ENCODE measurements at regions not wholly inside any gene's neighbourhood (a gene's known extent, or its start where the extent isn't known, plus 50 kb on each side); places are given as distances from the start of the nearest gene placed in this dataset.
A peak's percentile ranks its signal among the peaks of the same experiment; 100 is the strongest.
"Not testable (repeated sequence)": the region's sequence is repeated elsewhere in the genome, so short reads cannot be mapped to it uniquely, and the experiment has no call there.

DNA sequence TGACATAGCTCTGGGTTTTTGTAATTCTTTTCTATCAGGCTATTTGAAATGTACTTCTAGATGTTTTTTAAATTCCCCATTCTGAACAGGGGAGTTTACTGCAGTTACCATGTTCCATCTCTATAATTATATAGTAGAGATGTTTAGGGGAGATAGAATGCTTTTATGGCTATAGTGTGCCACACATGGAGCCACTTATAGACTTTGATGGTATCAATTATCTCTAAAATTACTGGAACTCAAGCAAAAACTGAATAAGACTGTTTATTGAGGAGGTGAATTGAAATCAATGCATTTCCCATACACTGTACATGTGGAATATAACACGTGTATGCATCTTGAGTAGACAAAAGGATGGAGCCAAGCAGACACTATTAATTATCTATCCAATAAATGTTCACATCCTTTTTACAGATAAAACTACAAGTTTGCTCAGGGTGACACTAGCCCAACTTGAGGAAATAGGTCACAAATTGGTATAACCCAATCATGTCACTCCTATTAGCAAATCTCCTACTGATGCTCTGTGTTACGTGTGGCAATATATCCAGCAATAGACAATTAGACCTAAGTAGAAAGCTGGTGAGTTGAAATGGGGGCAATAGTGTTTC lies 1882.6 kb downstream of the PCDH9 start:
- no peak for DNase-seq

DNA sequence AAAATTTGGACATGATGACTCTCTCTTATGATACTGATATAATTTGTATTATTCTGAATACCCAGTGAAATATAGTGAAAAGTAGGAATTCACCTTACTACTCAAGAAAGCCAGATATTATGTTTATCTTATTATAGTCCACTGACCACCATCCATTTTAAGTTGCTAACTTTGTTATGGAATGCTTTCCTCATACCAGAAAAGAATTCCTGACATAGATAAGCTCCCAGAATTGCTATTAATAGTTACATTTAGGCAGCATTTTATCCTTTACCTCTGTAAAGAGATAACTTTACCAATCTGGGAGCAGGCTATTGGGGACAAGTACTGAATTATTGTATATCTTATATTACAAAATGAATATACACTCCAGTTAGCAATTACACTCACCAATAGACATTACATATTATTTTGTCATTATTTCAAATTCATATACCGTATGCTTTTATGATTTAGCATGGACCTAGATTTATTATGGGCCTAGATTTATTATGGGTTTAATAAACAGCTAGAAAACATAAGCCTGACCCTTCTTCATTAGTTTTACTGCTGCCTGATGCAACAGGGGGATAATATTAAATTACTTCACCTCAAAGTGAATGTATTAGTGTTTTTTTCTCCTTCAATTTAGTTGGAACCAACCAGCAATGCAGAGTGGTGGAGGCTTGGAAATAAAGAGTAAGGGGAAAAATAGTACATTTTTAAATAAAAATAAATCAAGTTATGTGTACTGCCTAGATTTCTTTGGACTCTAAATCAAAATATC lies 1886.1 kb downstream of the PCDH9 start:
- no peak for DNase-seq

DNA sequence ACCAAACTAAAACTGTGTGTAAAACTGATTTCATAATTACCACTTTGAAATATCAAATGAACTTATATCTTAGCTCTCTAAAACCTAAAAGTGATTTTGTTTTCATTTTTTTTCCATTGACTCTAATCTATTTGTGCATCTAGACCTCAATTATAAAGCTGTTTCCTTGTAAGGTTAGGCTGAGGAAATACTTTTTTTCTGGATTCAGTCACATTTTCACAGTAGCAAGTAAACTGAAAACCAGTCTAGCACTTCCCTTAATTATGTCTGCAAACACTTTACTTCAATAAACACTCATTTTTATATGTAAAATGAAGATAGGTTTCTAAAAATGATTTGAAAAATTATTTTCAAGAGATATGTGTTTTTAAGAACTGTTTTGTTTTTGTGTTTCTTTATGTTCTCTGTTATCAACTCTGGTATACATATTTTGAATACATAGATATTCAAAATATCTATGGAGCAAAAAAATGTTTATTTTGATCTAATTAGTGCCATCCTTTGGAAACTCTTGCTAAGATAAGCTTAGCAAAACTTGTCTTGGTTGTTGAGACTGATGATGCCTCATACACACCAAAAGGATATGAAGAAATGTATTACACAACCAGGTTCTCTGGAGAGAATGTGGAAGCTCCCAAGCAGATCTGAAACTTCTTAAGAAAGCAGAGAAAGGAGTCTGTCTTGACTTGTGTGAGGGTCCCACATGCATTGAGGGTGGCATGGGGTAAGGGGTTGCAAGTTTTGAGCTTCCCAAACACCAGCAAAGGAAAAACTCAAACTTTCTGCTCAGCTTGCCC lies 1887.4 kb downstream of the PCDH9 start:
- no peak for DNase-seq

DNA sequence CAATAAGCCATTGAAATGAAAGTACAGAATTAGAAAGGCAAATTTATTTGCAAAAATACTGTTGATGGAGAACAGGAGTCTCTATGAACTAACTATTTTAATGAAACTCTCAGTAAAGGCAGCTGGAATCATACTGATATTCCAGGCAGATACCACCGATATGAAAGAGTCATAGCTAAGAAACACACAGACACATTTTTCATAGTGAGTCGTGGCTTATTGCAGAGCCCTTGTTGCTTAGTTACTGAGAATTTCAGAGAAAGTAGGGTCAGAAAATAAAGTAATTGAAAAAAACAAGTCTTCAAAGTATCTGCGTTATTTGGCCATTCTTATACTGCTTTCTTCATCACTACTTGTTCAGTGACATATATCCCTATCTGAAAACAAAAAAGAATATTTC lies 1890.9 kb downstream of the PCDH9 start:
- no peak for DNase-seq

DNA sequence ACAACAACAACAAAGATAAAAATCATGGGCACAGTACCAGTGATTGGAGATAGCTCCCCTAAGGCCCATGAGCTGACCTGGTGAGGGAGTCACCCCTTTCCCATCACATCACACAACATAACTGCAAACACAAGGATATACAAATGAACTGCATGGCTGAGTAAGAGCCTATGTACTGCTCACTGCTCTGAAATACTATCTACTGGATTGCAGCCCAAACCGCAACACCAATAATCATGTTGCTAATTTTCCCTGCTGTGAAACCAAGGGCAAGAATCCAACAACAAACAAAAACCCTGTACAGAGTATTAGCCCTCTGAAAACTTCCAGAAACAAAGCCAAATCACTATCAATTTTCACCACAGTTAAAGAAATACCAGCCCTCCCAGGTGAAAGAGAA lies 1893.2 kb downstream of the PCDH9 start:
- DNase-seq, result peak; percentile 1 to 2

DNA sequence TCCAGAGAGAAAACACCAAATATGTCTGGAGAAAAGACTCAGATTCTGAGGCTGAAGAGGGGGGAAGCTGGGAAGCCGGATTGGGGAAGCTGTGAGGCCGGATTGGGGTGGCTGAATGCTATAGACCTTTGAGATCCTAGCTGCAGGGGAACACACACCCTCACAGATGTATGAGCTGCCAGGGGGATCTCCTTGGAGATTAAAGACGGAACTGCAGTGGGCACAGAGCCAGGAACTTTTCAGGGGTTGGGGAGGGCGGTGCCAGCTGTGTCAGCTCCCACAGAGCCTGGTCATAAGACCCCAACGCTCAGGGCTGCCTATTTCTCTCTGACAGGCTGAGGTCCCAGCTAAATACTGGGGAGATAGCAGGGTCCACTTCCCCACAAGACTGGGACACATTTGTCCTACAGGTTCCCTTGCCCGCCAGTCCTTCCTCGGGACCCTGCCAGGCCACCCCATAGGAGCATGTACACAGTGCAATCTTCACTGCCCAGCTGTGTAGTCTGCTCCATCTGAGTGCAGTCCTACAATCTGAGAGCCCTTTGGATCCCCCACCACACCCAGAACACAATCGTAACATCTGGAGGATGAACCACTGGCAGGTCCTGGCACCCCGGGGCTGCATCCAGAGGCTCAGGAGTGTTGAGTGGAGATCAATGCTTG lies 1893.9 kb downstream of the PCDH9 start:
- no peak for DNase-seq

DNA sequence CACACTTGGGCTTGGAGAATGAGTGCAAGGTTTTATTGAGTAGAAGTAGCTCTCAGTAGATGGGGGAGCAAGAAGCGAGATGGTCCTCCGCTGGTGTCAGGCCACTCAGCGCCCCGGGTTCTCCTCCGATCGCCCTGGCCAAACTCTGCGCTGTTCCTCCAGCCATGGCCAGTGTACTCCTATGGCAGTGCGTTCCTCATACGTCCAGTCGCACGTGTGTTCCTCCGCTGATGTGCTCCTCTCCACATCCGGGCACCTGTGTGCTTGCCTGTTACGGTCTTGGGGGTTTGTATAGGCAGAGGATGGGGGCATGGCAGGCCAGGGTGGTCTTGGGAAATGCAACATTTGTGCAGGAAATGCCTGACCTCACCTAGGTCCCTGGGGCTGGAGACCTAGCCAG lies 1899.4 kb downstream of the PCDH9 start:
- no peak for DNase-seq

DNA sequence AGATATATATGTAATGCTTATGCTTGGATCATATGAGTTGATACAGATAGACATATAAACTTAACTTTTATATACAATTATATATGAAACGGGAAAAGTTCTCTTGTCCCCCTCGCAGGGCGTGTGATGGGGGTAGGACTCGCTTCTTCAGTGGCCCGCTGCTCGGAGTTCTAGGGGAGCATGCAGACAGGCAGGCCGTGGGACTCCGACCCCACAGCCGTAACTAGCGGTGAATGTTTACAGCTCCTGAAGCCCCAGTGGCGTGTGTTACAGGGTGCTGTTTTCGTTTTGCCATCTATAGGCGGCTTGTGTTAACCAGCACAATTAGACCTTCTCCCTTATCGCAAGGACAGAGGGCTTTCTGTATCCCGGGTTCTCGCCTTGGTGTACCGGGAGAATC lies 1899.8 kb downstream of the PCDH9 start:
- DNase-seq, result no peak

DNA sequence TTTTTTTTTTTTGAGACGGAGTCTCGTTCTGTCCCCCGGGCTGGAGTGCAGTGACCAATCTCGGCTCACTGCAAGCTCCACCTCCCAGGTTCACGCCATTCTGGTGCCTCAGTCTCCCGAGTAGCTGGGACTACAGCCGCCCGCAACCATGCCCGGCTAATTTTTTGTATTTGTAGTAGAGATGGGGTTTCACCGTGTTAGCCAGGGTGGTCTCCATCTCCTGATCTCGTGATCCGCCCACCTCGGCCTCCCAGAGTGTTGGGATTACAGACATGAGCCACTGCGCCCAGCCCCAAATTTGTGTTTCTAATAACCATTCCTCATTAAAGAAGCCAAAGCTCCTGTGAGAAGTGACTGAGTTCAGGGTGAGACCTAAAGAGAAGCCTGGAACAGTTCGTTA lies 1906.9 kb downstream of the PCDH9 start:
- not testable (repeated sequence) for DNase-seq

DNA sequence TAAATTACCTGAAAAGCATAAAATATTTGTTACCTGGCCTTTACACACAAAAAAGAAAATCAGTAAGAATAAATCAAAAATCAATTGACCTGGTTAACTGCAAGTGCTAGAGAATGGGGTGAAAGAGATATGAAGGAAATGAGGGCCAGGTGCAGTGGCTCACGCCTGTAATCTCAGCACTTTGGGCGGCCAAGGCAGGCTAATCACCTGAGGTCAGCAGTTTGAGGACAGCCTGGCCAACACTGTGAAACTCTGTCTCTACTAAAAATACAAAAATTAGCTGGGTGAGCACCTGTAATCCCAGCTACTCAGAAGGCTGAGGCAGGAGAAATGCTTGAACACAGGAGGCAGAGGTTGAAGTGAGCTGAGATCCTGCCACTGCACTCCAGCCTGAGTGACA lies 1908.7 kb downstream of the PCDH9 start:
- not testable (repeated sequence) for DNase-seq

DNA sequence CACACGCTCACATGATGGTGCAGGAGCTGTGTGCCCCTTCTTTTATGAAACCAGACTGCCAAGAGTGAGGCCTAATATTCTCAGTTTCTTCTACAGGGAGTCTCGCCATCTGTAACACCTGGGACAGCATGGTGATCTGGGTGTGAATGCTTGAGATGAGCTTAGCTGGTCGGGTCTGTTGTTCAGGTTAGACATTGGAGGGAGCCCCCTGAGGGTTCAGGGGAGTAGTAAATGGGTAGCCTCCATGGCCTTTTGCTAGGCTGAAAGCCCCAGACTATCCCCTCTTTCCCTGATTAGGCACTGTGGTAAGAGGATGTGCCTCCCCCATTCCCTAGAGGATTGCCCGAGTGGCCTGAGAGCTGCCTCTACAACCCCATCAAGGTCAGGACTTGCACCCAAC lies 1916.1 kb downstream of the PCDH9 start:
- DNase-seq, result no peak

DNA sequence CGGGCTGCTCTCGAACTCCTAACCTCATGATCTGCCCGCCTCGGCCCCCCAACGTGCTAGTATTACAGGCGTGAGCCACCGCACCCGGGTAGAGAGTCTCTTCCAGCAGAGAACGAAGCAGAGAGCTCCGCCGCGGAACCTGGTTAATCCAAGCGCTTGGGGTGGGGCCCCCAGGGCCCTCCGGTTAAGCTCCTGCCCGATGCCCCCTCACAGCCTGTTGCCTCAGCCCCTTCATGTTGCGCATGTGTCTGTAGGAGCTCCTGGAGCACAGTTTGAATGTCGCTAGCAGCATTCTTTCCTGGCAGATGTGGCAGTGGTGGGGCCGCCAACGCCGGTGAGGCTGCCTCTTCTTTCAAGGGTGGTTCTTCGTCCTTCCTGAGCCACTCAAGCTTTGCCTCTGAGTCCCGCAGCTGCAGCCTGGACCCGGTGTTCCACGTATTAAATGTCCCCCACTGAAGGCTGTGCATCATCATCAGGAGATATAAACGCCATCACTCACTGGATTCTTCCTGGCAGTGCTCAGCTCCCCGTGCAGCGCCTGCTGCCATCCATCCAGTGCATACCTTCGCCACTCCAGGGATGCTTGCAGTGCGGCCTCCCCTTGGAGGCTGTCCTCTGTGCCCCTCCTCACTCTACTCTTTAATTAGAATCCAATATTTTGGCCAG lies 1919.3 kb downstream of the PCDH9 start:
- no peak for DNase-seq

DNA sequence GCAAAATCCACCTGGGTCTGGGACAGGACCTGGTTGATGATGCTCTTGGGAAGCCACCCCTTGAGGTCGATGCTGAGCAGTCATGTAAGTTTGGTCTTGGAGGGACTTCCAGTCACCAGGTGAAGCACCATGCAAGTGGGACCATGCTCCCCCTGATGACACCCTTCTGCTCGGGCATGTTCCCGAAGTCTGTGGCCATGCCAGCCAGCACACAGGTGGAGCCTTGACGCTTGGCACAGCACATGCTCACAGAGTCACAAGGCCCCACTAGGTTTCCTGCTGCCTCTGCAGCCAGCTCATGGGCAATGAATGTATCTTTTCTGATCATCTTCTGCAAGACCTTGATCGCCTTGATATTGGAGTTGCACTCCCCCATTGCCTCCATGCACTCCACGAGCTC lies 1920.2 kb downstream of the PCDH9 start:
- no peak for DNase-seq

DNA sequence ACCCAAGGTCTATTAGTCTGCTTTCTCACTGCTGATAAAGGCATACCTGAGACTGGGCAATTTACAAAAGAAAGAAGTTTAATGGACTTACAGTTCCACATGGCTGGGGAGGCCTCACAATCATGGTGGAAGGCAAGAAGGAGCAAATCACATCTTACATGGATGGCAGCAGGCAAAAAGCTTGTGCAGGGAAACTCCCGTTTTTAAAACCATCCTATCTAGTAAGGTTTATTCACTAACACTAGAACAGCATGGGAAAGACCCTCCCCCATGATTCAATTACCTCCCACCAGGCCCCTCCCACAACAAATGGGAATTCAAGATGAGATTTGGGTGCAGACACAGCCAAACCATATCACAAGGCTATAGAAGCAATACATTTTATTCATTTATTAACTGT lies 1921.4 kb downstream of the PCDH9 start:
- DNase-seq, result not testable (repeated sequence)

DNA sequence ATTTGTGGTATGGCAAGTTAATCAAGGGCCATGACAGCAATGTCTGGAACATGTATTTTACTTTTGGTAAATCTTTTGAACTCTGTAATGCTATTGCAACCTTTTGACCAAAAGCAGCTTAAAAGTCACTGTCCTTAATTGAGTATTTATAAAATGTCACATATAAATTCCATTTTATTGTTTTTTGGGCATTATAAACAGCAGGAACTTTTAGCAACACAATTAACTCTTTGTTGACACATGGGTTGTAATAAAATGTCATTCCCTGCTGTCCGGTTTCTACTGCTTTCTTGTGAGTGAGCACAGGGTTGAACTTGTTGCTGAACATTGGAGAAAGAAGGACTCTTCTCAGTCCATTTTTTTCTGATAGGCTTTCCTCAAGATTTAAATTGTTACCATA lies 1923.1 kb downstream of the PCDH9 start:
- DNase-seq, result no peak

DNA sequence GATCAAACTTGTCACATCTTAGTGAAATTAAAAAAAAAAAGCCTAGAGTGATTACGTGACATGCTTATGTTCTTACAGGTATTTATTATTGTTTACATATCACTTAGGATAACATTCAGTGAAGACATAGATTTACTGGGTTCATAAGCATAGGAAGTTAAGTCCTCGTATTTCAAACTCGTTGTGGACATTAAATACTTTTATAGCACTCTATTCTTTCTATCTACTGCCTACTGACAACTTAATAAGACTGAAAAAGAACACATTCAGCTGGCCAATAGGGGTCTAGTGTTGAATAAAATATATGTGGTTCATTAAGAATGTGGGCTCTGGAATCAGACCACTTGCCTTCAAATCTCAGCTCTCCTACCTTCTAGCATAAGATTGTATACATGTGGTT lies 1927.4 kb downstream of the PCDH9 start:
- DNase-seq, result no peak

DNA sequence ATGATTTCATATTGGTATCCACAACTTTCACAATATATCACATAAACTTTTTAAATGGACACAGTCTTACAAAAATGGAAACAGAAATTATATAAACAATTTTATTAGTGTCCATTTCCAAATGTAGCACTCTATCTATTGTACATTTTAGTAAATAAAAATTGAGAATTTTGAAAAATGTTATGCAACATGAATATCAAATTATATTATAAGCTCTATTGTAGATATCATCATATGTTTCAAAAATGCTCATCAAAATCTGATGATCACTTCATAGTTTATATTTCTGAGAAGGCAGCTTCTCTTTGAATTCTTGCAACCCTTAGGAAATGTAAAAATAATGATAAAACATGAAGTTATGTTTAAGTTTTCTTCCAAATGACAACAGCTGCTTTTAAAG lies 1928.6 kb downstream of the PCDH9 start:
- no peak for DNase-seq

DNA sequence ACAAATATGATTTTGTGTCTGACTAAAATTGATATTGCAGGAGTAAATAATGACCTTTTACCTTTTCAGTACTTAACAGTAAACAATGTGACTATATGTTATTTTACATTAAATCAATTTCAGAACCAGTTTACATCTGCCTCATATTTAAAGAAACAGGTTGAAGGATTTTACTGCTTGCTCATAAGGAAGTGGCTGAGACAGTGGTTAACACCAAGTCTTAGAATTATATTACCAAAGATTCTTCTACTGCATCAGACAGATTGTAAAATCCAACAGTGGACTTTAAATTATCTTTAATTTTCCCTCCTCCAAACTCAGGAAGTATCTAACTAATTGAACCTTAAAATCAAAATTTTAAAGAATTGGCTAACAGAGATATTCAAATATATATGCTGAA lies 1929.9 kb downstream of the PCDH9 start:
- DNase-seq, result no peak

DNA sequence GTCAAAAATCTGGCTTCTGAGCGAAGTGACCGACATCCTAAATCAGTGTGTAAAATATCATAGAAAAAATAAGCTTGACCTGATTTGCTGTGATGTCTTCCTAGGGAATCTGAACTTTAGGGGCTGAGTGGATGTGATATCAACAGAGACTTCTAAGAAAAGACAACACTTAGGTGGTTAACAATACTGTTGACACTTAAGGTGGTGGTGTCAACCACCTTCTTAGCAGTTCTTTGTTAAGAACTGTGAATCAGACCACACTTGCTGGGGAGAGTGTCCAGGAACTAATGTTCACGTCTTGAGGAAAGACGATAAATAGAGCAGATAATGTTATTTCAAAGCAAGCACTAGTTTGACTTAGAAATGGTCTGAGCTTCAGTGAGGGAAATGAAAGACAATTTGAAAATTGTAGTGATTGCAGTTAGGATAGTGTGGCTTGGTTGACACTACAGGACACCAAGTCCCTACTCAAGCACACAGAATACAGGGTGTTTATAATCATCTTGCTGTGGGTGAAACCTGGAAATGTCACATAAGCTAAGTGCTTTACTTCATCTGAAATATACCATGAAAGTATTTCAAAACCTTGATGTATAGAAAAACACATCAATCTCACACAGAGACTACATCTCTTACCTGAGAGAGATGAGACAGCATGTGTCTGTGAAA lies 1936.5 kb downstream of the PCDH9 start:
- no peak for DNase-seq

DNA sequence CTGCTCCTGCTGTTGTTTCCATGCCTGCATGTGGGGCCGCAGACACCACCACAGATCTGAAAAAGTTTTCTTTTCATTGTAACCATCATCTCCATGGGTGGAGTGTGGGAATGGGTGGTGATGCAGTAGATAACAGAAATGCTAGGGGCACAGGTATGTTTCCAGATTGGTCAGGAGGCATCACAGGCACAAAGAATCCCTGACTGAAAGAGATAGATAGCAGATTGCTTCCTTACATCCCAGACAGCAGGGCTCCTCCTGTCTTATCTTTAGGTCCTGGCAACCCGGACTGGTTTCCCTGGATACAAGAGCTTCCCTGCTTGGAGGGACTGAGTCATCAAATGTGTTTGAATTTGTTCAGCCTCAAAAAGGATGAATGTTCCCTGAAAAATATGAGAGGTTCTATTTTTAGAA lies 1937.6 kb downstream of the PCDH9 start:
- peak in 1 of 2 experiments; percentile 39 for DNase-seq

DNA sequence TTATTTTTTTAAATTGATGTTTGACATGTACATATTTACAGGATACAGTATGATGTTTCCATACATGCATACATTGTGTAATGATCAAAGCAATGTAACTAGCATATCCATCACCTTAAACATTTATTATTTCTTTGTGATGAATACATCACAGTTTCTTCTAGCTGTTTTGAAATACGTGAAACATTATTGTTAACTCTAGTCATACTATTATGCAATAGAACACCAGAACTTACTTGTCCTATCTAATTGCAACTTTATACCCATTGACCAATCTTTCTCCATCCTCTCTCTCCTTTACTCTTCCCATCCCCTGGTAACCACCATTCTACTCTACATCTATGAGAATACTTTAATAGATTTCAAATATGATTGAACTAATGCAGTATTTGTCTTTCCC lies 1942.7 kb downstream of the PCDH9 start:
- DNase-seq, result no peak

Measured in NCI-H446 (cell line).